Medulla oblongata (tissue), 1 donor: ENCODE measurements at regions not wholly inside any gene's neighbourhood (a gene's known extent, or its start where the extent isn't known, plus 50 kb on each side); places are given as distances from the start of the nearest gene placed in this dataset.

Experiments used
- DNase-seq: peaks from one replicate; pipeline ENCODE4 v3.0.0-alpha.2; 2015; ENCODE audit errors: extremely low spot score

GRCh38 chr2:118325321-118325955, 237.2 kb downstream of the INSIG2 start:
- DNase-seq, result no peak

- DNase-seq, result no peak
Measured at GRCh38 chr2:118322406-118322805, 234.1 kb downstream of the INSIG2 start.

- DNase-seq, result no peak
Measured at GRCh38 chr2:118321432-118322105, 233.3 kb downstream of the INSIG2 start.

- no peak for DNase-seq
Measured at GRCh38 chr2:118320658-118321057, 232.4 kb downstream of the INSIG2 start.

GRCh38 chr2:118320196-118320595, 231.9 kb downstream of the INSIG2 start:
- peak; percentile 35 for DNase-seq

- DNase-seq, result peak; percentile 14
Measured at GRCh38 chr2:118319271-118319684, 231.0 kb downstream of the INSIG2 start.

- DNase-seq, result no peak
Measured at GRCh38 chr2:118315606-118316005, 227.3 kb downstream of the INSIG2 start.

- no peak for DNase-seq
Measured at GRCh38 chr2:118312969-118313756, 224.9 kb downstream of the INSIG2 start.

- no peak for DNase-seq
Measured at GRCh38 chr2:118310681-118311429, 222.6 kb downstream of the INSIG2 start.

GRCh38 chr2:118309946-118310680, 221.8 kb downstream of the INSIG2 start:
- DNase-seq, result peak; percentile 46

- DNase-seq, result no peak
Measured at GRCh38 chr2:118309257-118309945, 221.1 kb downstream of the INSIG2 start.

- no peak for DNase-seq
Measured at GRCh38 chr2:118307864-118308263, 219.6 kb downstream of the INSIG2 start.

GRCh38 chr2:118301248-118301647, 213.0 kb downstream of the INSIG2 start:
- DNase-seq, result no peak

- DNase-seq, result no peak
Measured at GRCh38 chr2:118300832-118301231, 212.6 kb downstream of the INSIG2 start.

GRCh38 chr2:118296663-118297062, 208.4 kb downstream of the INSIG2 start:
- DNase-seq, result no peak

GRCh38 chr2:118295592-118296390, 207.5 kb downstream of the INSIG2 start:
- DNase-seq, result no peak

- no peak for DNase-seq
Measured at GRCh38 chr2:118294063-118294462, 205.8 kb downstream of the INSIG2 start.

GRCh38 chr2:118292991-118293390, 204.7 kb downstream of the INSIG2 start:
- no peak for DNase-seq

GRCh38 chr2:118291251-118291880, 203.1 kb downstream of the INSIG2 start:
- DNase-seq, result no peak
